ENCODE measurements at regions not wholly inside any gene's neighbourhood (a gene's known extent, or its start where the extent isn't known, plus 50 kb on each side); places are given as distances from the start of the nearest gene placed in this dataset.

- Histone ChIP-seq H3K4me2 (ENCODE audit: low read length) (no peak overlapping the region), H3K9me2 (replicated peaks; ENCODE audit: control insufficient read depth, low read length) (no peaks in the 10 kb centered on the region), H3K27ac (ENCODE audit: low read depth, low read length) (no peak overlapping the region)
Observed at GRCh38 chr18:78406743-78407465, 572.7 kb upstream of the SALL3 start.

GRCh38 chr18:78407466-78407844 lies 572.2 kb upstream of the SALL3 start:
- H3K4me2 ChIP-seq (ENCODE audit: low read length): no peak overlapping the region
- no peaks in the 10 kb centered on the region for H3F3A ChIP-seq (ENCODE audit: control insufficient read depth, insufficient read depth)
- H3K9me2 ChIP-seq (replicated peaks; ENCODE audit: control insufficient read depth, low read length): no peaks in the 10 kb centered on the region
- H3K4me3 ChIP-seq (ENCODE audit: low read length): no peak overlapping the region
- no peaks in the 10 kb centered on the region for H3K4me1 ChIP-seq (ENCODE audit: control insufficient read depth, low read length)
- no peaks in the 10 kb centered on the region for H3K27me3 ChIP-seq (ENCODE audit: control insufficient read depth, low read length)
- H3K36me3 ChIP-seq (ENCODE audit: control insufficient read depth, low read length): no peaks in the 10 kb centered on the region
- H3K27ac ChIP-seq (ENCODE audit: low read depth, low read length): no peak overlapping the region
- H3K9me3 ChIP-seq (ENCODE audit: control insufficient read depth, insufficient read depth, low read length): no peaks in the 10 kb centered on the region; the same call in 1 of the 2 replicates
- no peaks in the 10 kb centered on the region for H4K20me1 ChIP-seq (ENCODE audit: control insufficient read depth, insufficient read depth, low read depth, low read length)
- no peaks in the 10 kb centered on the region for H3K79me2 ChIP-seq (ENCODE audit: control insufficient read depth, low read length)
- TF ChIP-seq CTCF (IDR thresholded peaks at IDR 0.05; ENCODE audit: low read depth, low read length, poor library complexity, severe bottlenecking): no peak
- no peak for TF ChIP-seq EZH2phosphoT487 (IDR thresholded peaks at IDR 0.05; ENCODE audit: borderline replicate concordance, low read length)

More at GRCh38 chr18:78406743-78407465, 572.7 kb upstream of the SALL3 start:
- H3K9me3 ChIP-seq (ENCODE audit: control insufficient read depth, insufficient read depth, low read length): no peaks in the 10 kb centered on the region; the same call in 1 of the 2 replicates
- no peaks in the 10 kb centered on the region for H3K79me2 ChIP-seq (ENCODE audit: control insufficient read depth, low read length)
- no peak for TF ChIP-seq CTCF (IDR thresholded peaks at IDR 0.05; ENCODE audit: low read depth, low read length, poor library complexity, severe bottlenecking)
- no peak for TF ChIP-seq EZH2phosphoT487 (IDR thresholded peaks at IDR 0.05; ENCODE audit: borderline replicate concordance, low read length)
- H4K20me1 ChIP-seq (ENCODE audit: control insufficient read depth, insufficient read depth, low read depth, low read length): no peaks in the 10 kb centered on the region
- no peaks in the 10 kb centered on the region for H3K36me3 ChIP-seq (ENCODE audit: control insufficient read depth, low read length)
- no peaks in the 10 kb centered on the region for H3K27me3 ChIP-seq (ENCODE audit: control insufficient read depth, low read length)
- no peaks in the 10 kb centered on the region for H3F3A ChIP-seq (ENCODE audit: control insufficient read depth, insufficient read depth)
- no peaks in the 10 kb centered on the region for H3K4me1 ChIP-seq (ENCODE audit: control insufficient read depth, low read length)
- H3K4me3 ChIP-seq (ENCODE audit: low read length): no peak overlapping the region

- Histone ChIP-seq H3K4me2 (ENCODE audit: low read length) (no peak overlapping the region), H3K9me2 (replicated peaks; ENCODE audit: control insufficient read depth, low read length) (no peaks in the 10 kb centered on the region), H3K27me3 (ENCODE audit: control insufficient read depth, low read length) (no peaks in the 10 kb centered on the region), H3K4me1 (ENCODE audit: control insufficient read depth, low read length) (no peaks in the 10 kb centered on the region), H4K20me1 (ENCODE audit: control insufficient read depth, insufficient read depth, low read depth, low read length) (no peaks in the 10 kb centered on the region), H3F3A (ENCODE audit: control insufficient read depth, insufficient read depth) (no peaks in the 10 kb centered on the region), H3K27ac (ENCODE audit: low read depth, low read length) (no peak overlapping the region), H3K4me3 (ENCODE audit: low read length) (no peak overlapping the region), H3K36me3 (ENCODE audit: control insufficient read depth, low read length) (no peaks in the 10 kb centered on the region), H3K9me3 (ENCODE audit: control insufficient read depth, insufficient read depth, low read length) (no peaks in the 10 kb centered on the region), H3K79me2 (ENCODE audit: control insufficient read depth, low read length) (no peaks in the 10 kb centered on the region)
- TF ChIP-seq CTCF (IDR thresholded peaks at IDR 0.05; ENCODE audit: low read depth, low read length, poor library complexity, severe bottlenecking) (no peak), EZH2phosphoT487 (IDR thresholded peaks at IDR 0.05; ENCODE audit: borderline replicate concordance, low read length) (no peak)
Observed at GRCh38 chr18:78408623-78409022, 571.0 kb upstream of the SALL3 start.
